HS-27A (cell line): ENCODE measurements at regions not wholly inside any gene's neighbourhood (a gene's known extent, or its start where the extent isn't known, plus 50 kb on each side); places are given as distances from the start of the nearest gene placed in this dataset.
"Not testable (repeated sequence)": the region's sequence is repeated elsewhere in the genome, so short reads cannot be mapped to it uniquely, and the experiment has no call there.

Experiments
- DNase-seq: peaks from one replicate; pipeline ENCODE4 v3.0.0-alpha.2; 2012; ENCODE audit warnings: low read depth, missing footprints

DNA sequence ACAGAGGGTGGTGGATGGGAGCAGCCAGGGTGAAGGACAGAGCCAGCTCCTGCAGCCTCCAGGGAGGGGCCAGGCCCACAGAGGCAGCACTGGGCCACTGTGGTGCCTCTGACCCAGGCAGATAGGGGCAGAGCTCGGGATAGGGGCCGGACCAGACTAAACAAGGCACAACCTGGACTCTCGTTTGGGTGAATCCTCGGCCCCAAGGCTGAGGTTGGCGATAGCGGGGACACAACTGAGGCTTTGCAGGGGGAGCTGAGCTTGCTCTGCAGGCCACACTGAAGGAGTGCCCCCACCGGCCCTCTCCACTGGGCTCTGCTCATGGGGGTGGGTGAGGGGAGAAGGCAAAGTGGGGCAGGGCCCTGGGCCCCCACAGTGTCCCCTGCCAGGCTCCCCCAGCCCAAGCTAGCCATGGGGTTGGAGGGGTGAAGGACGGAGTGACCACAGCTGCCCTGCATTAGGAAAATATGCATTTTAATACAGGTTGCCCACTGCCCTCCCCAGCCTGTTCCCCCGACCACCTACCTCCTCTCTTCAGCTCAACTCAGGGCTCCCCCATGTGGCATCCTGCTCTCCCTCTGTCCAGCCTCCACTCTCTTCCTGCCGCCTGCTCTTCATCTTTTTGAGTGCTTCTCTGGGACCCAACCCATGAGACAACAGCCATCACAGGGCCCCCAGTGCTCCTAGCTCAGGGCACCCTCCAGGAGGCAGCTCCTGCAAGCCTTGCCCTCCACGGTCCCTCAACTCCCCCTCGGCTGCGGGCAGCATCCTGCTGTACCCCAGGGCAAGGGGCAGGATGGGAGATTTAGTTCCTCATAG lies 152.8 kb downstream of the INHBB start:
- no peak for DNase-seq

DNA sequence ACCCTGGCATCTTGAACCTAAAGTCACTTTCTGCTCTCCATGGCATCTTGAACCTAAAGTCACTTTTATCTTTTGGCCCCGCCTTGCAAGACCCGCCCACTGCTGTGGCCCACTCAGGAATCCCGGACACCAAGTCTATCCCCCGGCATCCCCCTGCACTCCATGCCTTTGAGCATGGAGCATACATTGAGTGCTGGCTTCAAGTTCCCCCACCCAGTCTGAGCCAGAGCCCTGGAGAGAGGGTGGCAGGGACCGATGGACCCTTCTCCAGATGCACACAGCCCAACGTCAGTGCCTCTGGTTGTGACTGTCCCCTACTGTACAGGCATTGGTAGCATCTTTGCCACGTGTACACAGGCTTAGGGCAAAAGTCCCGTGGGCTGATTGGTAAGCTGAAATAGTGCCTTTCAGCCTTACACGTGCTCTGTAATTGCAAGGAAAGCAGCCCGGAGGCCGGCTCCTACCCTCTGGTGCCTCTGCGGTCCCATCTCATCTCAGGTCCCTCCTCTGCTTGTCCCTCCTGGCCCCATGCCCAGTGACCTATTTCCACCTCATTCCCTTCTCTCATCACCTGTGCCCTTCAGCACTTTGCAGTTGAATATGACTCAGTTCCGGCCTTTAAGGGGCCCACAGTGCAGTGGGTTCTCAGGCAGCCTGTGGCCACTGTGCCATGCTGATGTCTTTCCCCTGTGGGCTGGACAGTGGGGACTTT lies 154.0 kb downstream of the INHBB start:
- no peak for DNase-seq

DNA sequence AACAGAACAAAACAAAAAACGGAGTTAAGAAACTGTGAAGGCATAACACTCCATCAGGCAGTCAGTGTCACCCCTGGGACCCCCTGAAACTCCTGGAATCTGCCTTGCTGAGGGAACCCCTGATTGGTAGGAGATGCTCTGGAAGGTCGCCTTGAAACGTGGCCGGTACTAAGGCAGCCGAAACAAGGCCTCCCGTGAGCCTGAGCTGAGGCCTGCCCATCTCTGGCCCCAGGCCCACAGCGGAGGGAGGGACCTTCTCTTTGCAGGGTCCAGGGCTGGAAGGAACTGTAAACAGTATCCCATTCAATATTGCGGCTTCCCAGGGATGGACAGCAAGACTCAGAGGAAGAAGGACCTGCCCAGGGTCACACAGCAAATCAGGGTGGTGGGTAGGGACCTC lies 155.7 kb downstream of the INHBB start:
- DNase-seq, result no peak

DNA sequence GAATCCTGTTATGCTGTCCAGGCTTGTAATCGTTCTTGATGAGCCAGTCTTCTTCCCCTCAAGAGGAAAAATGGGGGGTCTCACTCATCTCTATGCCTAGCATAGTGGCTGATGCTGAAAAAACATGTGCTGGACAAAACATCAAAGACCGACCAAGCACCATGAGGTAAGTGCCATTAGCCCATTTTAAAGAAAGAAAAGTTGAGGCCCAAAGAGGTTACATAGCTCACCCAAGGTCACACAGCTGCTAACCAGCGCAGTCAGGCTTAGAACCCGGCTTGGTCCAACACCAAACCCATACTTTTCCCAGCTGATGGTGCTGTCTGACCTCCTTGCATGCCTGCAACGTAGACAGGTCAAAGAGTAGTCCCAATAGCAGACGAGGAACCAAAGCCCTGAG lies 156.4 kb downstream of the INHBB start:
- DNase-seq, result no peak

DNA sequence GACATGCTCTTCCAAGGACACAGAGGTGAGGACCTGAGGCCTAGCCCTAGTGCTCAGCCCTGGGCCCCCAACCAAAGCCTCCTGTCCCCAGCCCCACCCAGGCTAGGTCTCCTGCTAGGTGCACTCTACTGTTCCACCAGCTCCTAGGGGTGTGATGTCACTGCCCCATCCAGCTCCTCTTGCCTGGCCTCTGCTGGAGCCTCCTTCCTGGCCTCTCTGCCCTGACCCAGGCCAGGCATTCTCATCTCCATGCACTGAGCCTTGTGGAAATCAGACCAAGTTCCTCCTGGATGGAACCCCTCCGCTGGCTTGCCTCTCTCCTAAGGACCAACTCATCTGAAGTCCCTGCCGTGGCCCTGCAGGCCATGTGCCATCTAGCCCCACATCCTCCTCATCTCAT lies 156.8 kb downstream of the INHBB start:
- DNase-seq, result no peak

DNA sequence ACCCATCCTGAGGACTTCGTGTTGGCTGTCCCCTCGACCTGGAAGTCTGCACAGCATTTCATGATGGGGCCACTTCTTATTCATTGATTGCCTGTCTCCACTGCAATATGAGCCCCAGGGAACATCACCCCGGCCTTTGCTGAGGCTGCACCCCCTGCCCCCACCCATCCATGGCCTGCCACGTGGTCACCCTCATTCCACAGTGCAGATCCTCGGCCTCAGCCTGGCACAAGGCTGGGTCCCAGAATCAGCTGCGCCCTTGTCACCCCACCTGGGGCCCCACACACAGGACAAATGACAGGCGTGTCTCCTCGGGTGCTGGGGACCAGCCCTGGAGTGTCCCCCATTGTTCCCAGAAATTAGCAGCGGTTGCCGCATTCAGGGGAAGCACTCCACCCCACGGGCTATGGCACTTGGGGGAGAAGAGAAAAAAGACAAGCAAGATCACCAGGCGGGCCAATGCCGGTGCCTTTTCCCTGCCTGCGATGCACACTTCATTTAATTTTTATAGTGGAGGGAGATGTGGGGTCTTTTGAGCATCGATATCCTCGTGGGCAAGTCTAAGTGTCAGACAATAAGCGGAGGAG lies 157.4 kb downstream of the INHBB start:
- DNase-seq, result no peak

DNA sequence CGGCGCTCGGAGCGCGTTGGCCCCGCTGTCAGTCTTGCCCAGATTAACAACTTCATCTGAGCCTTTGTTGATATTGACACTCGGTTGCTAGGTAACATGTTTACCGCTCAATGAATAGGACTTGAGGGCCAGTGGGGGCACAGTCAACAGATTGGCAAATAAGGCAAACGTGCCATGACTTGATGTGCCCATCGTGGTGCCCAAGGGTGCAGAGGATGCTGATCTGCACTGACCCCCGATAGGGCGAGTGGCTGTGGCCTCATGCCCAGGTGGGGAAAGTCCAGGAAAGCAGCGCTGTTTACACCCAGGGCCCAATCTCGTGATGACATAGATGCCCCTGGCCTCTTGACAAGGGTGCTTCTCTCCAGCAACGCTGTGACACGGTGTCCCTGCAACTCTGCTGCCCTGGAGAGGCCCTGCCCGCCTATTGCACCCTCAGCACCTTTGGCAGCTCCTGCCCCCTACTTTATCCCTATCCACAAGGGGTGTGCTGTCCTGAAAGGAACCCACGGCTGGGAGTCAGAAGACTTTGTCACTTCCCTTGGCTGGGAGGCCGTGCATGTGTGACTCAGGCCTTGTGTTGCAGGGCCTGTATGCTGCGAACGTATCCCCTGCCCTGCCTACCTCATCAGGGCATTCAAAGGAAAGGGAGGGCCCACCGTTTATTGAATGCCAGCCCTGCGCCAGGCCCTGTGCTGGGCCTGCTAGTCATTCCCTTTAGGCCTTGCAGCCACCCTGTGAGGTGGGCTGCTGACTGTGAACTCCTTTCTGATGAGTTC lies 158.0 kb downstream of the INHBB start:
- no peak for DNase-seq

DNA sequence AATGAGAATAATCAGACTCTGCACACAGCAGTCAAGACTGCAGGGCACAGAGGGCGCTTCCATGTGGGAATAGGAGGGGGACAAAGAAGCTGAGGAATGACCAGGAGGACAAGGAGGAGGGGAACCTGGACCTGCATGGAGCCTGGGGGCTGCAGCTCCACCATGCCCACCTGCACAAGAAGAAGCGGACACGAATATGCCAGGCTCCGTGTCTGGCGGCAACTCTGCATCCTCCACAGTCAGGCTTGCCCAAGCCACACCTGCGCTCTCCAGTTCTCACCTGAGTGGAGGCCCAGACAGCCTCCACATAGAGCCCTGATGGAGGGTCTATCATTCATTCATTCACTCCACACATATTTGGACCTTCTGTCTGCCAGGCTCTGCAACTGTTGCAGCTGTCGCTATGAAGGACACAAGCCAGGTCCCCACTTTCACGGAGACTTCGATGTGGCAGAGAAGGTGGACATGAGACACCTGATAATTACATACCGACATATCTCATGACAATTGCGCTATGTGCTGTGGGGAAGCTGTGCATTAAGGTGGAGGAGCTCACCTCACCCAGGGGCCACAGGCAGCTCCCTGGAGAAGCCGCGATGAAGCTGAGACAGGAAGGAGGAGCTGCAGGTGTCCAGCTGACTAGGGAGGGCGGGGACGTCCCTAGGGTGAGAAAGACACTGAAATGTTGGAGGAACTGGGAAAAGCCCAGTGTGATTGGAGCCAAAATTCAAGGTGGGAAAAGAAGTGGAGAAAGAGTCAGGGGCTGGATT lies 159.2 kb downstream of the INHBB start:
- no peak for DNase-seq

DNA sequence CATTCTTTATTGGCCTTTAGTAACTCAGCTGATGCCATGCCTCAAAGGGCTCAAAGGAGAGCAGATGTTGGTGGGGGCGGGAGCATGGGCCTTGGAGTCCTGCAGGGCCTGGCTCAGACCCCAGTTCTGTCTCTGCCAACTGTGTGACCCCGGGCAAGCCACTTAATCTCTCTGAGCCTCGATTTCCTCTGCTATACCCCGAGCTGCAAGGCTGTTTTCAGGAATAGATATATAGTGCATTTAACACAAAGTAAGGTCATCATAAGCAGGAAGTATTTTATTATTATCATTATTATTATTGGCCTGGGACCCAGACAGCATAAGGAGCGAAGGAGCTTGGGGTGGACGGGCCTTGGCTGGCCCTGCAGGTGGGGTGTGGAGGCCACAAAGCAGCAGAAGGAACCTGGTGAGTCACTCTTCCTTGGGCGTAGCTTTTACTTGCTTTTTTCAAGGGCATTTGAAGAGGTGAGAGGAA lies 162.7 kb downstream of the INHBB start:
- no peak for DNase-seq

DNA sequence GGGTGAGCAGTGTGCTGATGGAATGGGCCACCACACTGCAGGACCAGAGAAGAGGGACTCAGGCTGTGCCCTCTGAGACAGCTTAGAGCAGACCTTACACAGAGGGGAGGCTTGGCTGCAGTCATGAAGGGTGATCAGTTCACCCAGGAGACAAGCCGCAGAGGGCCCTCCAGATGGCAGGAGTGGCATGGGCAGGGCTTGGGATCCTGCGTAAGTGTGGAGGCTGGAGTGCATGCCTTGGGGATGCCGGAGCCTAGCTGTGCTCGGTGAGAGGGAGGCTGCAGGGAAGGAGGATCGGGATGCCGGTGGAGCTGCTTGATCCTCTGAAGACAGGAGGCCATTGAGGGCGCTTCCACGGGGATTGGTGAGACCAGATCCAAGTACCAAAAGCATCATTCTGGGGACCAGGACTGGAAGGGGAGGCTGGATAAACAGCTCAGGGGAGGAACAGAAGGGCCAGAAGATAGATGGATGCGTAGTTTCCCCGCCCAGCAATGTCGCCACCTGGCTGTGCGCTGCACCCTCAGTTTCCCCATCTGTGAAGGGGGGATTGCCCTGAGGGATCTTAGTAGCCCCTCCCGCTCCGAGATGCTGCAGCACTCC lies 163.4 kb downstream of the INHBB start:
- DNase-seq, result no peak

DNA sequence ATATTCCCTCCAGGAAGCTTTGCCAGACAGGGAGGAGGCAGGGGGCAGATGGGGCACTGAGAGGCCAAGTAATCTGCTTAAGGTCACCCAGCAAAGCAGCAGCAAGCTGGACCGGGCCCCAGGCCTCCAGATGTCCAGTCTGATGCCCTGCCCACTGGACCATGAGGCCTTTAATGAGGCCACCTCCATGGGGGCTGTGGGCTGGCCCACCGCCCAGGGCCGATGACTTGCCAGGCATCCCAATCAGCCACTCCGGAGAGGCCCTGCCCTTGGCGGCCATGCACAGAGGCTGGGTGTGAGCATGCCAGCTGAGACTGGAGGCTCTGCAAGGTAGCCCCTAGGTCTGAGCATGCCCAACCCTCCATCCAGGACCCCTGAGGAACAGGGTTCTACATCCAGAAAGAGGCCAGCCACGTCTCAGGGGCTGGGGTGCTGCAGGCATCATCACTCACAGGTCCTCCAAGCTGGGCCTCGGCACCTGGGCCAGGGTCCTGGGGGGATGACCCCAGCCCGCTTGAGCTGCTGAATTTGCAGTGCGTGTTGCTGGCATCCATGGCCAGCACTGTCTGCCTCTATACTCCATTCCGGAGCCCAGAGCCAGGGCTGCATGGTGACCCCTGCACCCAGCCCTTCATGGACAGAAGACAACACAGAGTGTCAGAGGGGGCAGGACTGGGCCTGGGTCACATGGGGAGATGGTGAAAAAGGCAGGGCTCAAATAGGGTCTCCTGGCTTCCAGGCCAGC lies 164.2 kb downstream of the INHBB start:
- DNase-seq, result no peak

DNA sequence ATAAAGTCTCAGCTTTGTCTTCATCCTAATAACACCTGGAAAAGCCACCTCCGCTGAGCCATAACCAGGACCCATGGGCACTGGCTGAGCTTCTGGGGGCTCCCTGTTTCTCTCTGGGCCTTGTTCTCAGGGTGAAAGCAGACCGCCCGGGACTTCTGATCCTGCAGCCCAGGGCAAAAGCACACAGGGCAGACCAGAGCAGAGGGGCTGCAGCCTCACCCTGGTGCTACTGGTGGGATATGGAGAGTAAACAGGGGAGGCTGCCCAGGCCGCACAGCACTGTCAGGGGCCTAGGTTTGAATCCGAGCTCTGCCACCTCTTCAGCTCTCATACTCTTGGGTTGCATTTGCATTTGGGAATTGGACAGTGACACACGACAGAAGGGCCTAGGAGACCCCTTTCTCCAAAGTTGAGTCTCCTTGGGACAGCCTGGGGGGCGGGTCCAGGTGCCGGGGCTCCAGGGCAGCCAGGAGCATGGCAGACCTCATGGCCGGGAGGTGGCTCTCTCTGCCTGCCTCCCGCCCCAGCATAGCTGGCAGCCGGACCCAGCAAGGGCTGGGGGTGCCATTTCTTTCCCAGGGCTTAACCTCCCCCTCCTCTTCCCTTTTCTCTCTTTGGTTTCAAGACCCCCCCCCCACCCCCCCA lies 164.9 kb downstream of the INHBB start:
- DNase-seq, result no peak

DNA sequence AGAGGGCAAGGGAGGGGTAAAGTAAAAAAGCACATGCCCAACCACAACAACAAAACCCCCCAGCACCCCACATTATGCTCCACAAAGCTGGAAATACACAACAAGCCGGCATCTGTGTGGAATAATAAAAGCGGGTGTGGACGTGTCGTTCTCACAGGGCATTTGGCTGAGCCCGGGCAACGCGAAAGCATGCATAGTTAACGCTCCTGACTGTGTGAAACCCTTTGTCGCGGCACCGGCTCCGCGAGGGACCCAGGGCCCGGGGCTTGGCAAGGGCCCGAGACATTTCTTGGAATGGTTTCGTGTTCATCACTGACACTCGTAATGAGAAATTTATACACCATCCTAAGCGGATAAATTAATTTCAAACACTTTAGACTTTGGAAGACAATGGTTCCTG lies 165.6 kb downstream of the INHBB start:
- no peak for DNase-seq

DNA sequence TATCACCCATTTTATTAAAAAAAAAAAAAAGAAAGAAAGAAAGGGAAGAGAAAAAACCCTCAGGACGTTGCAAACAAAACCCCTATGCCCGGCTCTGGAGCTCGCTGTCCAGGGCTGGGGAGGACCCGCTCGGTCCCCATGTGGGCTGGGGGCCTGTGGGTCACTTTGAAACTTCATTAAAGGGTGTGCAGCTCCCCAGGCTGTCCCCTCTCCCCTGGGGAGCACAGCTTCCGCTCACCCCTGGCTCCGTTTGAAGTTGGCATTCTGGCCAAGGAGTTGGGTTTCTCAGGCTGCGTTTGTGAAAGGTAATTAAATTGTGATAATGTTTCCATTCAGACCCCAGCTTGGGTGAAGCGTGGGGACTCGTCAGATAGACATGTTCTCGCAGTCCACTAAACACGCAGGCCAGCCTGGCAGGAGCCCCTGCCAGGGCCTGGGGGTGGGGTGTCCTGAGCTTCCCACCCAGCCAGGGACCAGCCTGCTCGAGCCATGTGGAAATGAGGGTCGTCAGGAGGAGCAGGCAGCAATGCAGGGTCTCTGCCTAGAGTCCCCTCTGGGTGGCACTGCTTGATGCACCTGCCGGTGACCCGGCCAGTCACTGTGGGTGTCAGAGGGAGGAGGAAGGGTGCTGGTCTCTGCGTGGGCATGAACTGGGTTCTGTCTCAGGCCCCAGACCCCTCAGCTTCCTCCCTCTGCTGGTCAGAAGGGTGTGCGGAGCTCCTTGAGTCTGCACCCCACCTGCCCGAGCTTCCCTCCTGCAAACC lies 166.2 kb downstream of the INHBB start:
- no peak for DNase-seq

DNA sequence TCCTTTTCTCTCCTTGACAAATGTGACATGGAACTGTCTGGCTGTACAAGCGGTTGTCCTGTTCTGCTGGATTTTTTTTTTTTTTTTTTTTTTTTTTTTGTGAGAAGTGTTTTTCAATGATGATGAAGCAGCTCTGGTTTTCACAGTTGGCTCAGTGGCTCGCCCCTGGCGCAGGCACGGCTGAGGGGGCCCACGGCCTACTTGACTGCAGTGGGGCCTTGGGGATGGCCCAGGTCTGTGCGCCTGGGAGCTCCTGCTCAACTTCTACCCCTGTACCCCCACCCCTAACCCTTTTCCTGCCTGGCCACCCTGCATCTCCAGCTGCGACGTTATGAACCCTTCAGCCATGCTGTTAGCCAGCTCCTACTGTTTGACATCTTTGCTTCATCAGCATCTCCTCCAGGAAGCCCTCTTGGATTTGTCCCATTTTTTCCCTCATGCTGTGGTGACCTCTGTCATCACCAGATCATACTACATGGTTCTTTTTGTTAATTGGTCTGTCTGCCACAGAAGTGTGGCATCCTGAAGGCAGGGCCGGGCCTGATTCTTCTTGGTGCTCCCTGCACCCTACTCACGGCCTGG lies 167.9 kb downstream of the INHBB start:
- DNase-seq, result no peak

DNA sequence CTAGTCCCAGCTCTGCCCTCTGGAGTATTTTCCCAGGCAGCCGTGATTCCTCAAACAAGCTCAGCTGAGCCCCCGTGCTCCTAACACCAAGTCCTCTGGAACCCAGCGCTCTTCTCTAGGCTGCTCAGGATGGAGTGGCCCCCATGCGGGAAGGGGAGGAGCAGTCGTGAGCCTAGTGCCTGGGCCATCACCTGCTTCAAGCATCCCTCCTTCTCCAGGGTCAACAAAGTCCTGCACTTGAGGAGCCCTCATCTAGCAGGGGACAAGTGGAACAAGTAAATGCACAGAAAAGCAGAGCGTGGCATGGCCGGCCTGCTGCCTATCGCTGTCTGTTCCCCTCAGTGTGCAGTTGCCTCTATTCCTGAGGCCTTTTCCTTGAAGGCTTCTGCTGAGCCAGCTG lies 168.6 kb downstream of the INHBB start:
- no peak for DNase-seq

DNA sequence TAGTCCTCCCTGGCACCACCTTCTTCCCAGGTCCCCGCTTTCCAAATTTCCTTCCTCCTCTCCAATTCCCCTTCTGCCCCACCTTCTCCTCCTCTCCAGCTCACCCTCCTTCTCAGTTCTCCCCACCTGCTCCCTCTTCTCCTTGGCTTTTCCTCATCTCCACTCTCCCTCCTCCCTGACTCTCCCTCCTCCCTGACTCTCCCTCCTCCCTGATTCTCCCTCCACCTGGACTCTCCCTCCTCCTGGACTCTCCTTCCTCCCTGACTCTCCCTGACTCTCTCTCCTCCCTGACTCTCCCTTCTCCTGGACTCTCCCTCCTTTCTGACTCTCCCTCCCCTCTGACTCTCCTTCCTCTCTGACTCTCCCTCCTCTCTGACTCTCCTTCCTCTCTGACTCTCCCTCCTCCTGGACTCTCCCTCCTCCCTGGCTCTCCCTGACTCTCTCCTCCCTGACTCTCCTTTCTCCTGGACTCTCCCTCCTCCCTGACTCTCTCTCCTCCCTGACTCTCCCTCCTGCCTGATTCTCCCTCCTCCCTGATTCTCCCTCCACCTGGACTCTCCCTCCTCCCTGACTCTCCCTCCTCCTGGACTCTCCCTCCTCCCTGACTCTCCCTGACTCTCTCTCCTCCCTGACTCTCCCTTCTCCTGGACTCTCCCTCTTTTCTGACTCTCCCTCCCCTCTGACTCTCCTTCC lies 169.3 kb downstream of the INHBB start:
- DNase-seq, result not testable (repeated sequence)
